OCI-LY1 (cell line): ENCODE measurements at regions not wholly inside any gene's neighbourhood (a gene's known extent, or its start where the extent isn't known, plus 50 kb on each side); places are given as distances from the start of the nearest gene placed in this dataset.

Source experiments
- H2AFZ ChIP-seq: fragments of 200-600 bp; sonication (generic), shearing (Covaris generic); 2 replicates; pipeline ENCODE4 v1.6.0; 2014; ENCODE audit warnings: antibody characterized with exemption, mild to moderate bottlenecking, low read length
- H3F3A ChIP-seq: fragments of 200-600 bp; sonication (generic), shearing (Covaris generic); 2 replicates; pipeline ENCODE4 v1.6.0; 2014; ENCODE audit warnings: mild to moderate bottlenecking, antibody characterized with exemption, low read length, moderate library complexity; ENCODE audit not compliant: insufficient read depth
- H3K27ac ChIP-seq: fragments of 200-600 bp; sonication (generic); 2 replicates; pipeline ENCODE4 v1.5.1; 2014; ENCODE audit warnings: low read length, mixed run types, mild to moderate bottlenecking, low read depth; ENCODE audit not compliant: poor library complexity, severe bottlenecking
- H3K27me3 ChIP-seq: fragments of 200-600 bp; sonication (generic); 2 replicates; pipeline ENCODE4 v1.6.0; 2014; ENCODE audit warnings: antibody characterized with exemption, mild to moderate bottlenecking, low read length, moderate library complexity; ENCODE audit not compliant: insufficient read depth
- H3K36me3 ChIP-seq: fragments of 200-600 bp; sonication (generic); 2 replicates; pipeline ENCODE4 v1.6.1; 2014; ENCODE audit warnings: mild to moderate bottlenecking, antibody characterized with exemption, low read length, moderate library complexity, mixed read lengths; ENCODE audit not compliant: insufficient read depth
- H3K4me1 ChIP-seq: fragments of 200-600 bp; sonication (generic); 2 replicates; pipeline ENCODE4 v1.5.1; 2014; ENCODE audit warnings: mild to moderate bottlenecking, low read length, moderate library complexity; ENCODE audit not compliant: insufficient read depth, severe bottlenecking
- H3K4me2 ChIP-seq: fragments of 200-600 bp; sonication (generic), shearing (Covaris generic); 2 replicates; pipeline ENCODE4 v1.6.1; 2014; ENCODE audit warnings: low read length
- H3K4me3 ChIP-seq: fragments of 200-600 bp; sonication (generic); 2 replicates; pipeline ENCODE4 v1.5.1; 2014; ENCODE audit warnings: low read length, low read depth, mild to moderate bottlenecking, mixed read lengths; ENCODE audit not compliant: poor library complexity, severe bottlenecking
- H3K79me2 ChIP-seq: fragments of 200-600 bp; shearing (Covaris generic); 2 replicates; pipeline ENCODE4 v1.6.1; 2016; ENCODE audit warnings: mixed run types, low read length, mixed read lengths; ENCODE audit not compliant: insufficient read depth
- H3K9ac ChIP-seq: fragments of 200-600 bp; sonication (generic), shearing (Covaris generic); 2 replicates; pipeline ENCODE4 v1.6.1; 2014; ENCODE audit warnings: mild to moderate bottlenecking, low read length, mixed read lengths
- H3K9me2 ChIP-seq: fragments of 200-600 bp; sonication (generic), shearing (Covaris generic); 2 replicates; pipeline ENCODE4 v1.6.1; 2014; ENCODE audit warnings: low read depth, mild to moderate bottlenecking, low read length, mixed read lengths
- H3K9me3 ChIP-seq: fragments of 200-600 bp; shearing (Covaris generic); 2 replicates; pipeline ENCODE4 v1.6.1; 2014; ENCODE audit warnings: low read length, mixed read lengths
- H4K20me1 ChIP-seq: fragments of 200-600 bp; sonication (generic), shearing (Covaris generic); 2 replicates; pipeline ENCODE4 v1.6.0; 2016; ENCODE audit warnings: mild to moderate bottlenecking, low read length; ENCODE audit not compliant: insufficient read depth
- EZH2 ChIP-seq: fragments of 200-600 bp; sonication (generic), shearing (Covaris generic); IDR thresholded peaks from 2 replicates; pipeline ENCODE4 v1.8.0; 2017; ENCODE audit warnings: borderline replicate concordance, mixed run types, mild to moderate bottlenecking, antibody characterized with exemption, low read length, moderate library complexity, mixed read lengths
- TF ChIP-seq, protein P1 (sequence below): fragments of 200-600 bp; sonication (generic), shearing (Covaris generic); IDR thresholded peaks from 2 replicates; pipeline ENCODE4 v1.5.1; 2017; ENCODE audit warnings: mild to moderate bottlenecking, antibody characterized with exemption, low read length, moderate library complexity, mixed read lengths

DNA sequence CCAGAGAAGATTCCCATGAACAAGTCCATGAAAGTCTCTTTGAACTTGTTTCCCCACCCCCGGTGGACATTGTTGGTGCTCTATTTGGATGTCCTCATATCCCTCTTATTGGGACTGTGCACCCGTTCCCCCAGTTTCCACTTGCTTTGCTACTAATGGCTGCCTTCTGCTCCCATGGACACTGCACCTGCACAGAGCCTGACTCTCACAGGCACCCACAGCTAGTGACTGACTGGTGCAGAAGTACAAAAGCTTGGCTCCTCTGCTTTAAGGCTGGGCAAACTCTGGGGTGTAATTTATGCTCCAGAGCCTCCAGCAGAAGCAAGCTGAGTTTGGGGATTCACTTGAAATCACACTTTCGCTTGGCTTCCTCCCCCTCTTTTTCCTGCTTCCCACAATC, 239.9 kb upstream of the BTBD3 start:
- Histone ChIP-seq H4K20me1 (no peaks in the 10 kb centered on the region), H3K79me2 (no peaks in the 10 kb centered on the region), H3K27ac (no peak overlapping the region), H3K4me2 (no peak overlapping the region), H2AFZ (no peak overlapping the region), H3K36me3 (no peaks in the 10 kb centered on the region), H3K4me1 (no peaks in the 10 kb centered on the region), H3K27me3 (no peaks in the 10 kb centered on the region), H3K9me3 (no peaks in the 10 kb centered on the region), H3F3A (no peaks in the 10 kb centered on the region), H3K9me2 (no peaks in the 10 kb centered on the region), H3K9ac (no peak overlapping the region), H3K4me3 (no peak overlapping the region)
- TF ChIP-seq, protein P1, sequence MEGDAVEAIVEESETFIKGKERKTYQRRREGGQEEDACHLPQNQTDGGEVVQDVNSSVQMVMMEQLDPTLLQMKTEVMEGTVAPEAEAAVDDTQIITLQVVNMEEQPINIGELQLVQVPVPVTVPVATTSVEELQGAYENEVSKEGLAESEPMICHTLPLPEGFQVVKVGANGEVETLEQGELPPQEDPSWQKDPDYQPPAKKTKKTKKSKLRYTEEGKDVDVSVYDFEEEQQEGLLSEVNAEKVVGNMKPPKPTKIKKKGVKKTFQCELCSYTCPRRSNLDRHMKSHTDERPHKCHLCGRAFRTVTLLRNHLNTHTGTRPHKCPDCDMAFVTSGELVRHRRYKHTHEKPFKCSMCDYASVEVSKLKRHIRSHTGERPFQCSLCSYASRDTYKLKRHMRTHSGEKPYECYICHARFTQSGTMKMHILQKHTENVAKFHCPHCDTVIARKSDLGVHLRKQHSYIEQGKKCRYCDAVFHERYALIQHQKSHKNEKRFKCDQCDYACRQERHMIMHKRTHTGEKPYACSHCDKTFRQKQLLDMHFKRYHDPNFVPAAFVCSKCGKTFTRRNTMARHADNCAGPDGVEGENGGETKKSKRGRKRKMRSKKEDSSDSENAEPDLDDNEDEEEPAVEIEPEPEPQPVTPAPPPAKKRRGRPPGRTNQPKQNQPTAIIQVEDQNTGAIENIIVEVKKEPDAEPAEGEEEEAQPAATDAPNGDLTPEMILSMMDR: no peak

DNA sequence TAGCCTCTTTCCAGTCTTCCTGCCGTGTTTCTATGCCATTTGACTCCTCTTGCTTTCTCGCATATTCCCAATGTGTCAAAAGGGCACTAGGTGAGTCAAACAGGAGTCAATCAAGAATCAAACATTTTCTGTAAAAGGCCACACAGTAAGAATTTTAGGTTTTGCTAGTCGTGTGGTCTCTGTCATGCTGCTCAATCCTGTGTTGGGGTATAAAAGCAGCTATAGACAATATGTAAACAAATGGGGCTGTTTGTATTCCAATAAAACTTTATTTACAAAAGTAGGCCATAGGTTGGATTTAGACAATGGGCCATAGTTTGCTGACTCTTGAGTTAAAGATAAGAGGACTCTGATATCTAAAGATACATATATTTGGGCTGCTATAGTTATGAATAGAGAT, 235.4 kb upstream of the BTBD3 start:
- Histone ChIP-seq H3K9me3 (no peaks in the 10 kb centered on the region), H3K27ac (no peak overlapping the region), H3K9me2 (no peaks in the 10 kb centered on the region), H3F3A (no peaks in the 10 kb centered on the region), H3K36me3 (no peaks in the 10 kb centered on the region), H4K20me1 (no peaks in the 10 kb centered on the region), H3K79me2 (no peaks in the 10 kb centered on the region), H3K4me2 (no peak overlapping the region), H3K27me3 (no peaks in the 10 kb centered on the region), H3K4me1 (no peaks in the 10 kb centered on the region), H3K4me3 (no peak overlapping the region), H3K9ac (no peak overlapping the region), H2AFZ (no peak overlapping the region)
- TF ChIP-seq, protein P1: no peak
- no peak for TF ChIP-seq EZH2

DNA sequence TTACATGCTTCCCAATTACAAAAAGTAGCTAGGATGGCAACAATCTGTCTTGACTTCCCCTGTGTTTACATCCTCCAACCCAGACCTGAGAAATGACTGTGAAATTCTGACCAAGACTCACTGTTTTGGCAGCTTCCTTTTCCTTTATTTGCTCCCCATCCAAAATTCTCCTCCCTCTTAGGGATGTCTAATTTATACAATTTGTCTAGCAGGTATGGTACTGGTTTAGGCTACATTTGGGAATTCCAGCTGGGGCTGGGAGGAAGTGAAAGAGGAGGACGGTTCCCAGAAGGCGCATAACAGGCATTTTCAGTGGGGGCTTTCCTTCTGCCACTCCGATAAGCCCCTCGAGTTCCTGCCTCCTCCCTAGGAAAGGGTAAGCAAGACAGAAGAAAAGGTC, 231.5 kb upstream of the BTBD3 start:
- Histone ChIP-seq H3K9ac (no peak overlapping the region), H3K27ac (no peak overlapping the region), H2AFZ (no peak overlapping the region), H3K4me2 (no peak overlapping the region), H3K9me2 (no peaks in the 10 kb centered on the region), H3K79me2 (no peaks in the 10 kb centered on the region), H3K27me3 (no peaks in the 10 kb centered on the region), H3K4me1 (no peaks in the 10 kb centered on the region), H3K4me3 (no peak overlapping the region), H3K9me3 (no peaks in the 10 kb centered on the region), H4K20me1 (no peaks in the 10 kb centered on the region), H3F3A (no peaks in the 10 kb centered on the region), H3K36me3 (no peaks in the 10 kb centered on the region)
- TF ChIP-seq EZH2: no peak
- TF ChIP-seq, protein P1: no peak
